ENCODE measurements at regions not wholly inside any gene's neighbourhood (a gene's known extent, or its start where the extent isn't known, plus 50 kb on each side); places are given as distances from the start of the nearest gene placed in this dataset.

GRCh38 chr1:208888376-208888775, 644.2 kb upstream of the PLXNA2 start:
- no peaks in the 10 kb centered on the region for H3K36me3 Mint-ChIP-seq (ENCODE audit: insufficient read depth)
- DNase-seq (no peak), ATAC-seq (no peak)
- H3K4me3 Mint-ChIP-seq = no peak overlapping the region
- no peaks in the 10 kb centered on the region for H3K27me3 Mint-ChIP-seq (ENCODE audit: low read depth)
- no peaks in the 10 kb centered on the region for H3K4me1 Mint-ChIP-seq (ENCODE audit: low read depth)
- H3K9me3 Mint-ChIP-seq = no peaks in the 10 kb centered on the region

- Mint-ChIP-seq H3K36me3 (ENCODE audit: insufficient read depth) (no peaks in the 10 kb centered on the region), H3K27me3 (ENCODE audit: low read depth) (no peaks in the 10 kb centered on the region), H3K9me3 (peaks cover 9% of the 10 kb centered on the region), H3K4me1 (ENCODE audit: low read depth) (no peaks in the 10 kb centered on the region), H3K4me3 (no peak overlapping the region)
- DNase-seq = no peak
- ATAC-seq = no peak
Measured at GRCh38 chr1:208892147-208892546, 648.0 kb upstream of the PLXNA2 start.

GRCh38 chr1:208893251-208893650, 649.1 kb upstream of the PLXNA2 start:
- no peaks in the 10 kb centered on the region for H3K4me1 Mint-ChIP-seq (ENCODE audit: low read depth)
- H3K36me3 Mint-ChIP-seq (ENCODE audit: insufficient read depth) = no peaks in the 10 kb centered on the region
- DNase-seq (no peak), ATAC-seq (no peak)
- peaks cover 9% of the 10 kb centered on the region for H3K9me3 Mint-ChIP-seq
- no peak overlapping the region for H3K4me3 Mint-ChIP-seq
- H3K27me3 Mint-ChIP-seq (ENCODE audit: low read depth) = no peaks in the 10 kb centered on the region

GRCh38 chr1:208895181-208895580, 651.0 kb upstream of the PLXNA2 start:
- Mint-ChIP-seq H3K27me3 (ENCODE audit: low read depth) (peaks cover 2% of the 10 kb centered on the region), H3K4me1 (ENCODE audit: low read depth) (no peaks in the 10 kb centered on the region), H3K36me3 (ENCODE audit: insufficient read depth) (no peaks in the 10 kb centered on the region), H3K4me3 (no peak overlapping the region), H3K9me3 (peaks cover 9% of the 10 kb centered on the region)
- DNase-seq (no peak), ATAC-seq (no peak)

GRCh38 chr1:208895820-208896219, 651.6 kb upstream of the PLXNA2 start:
- no peaks in the 10 kb centered on the region for H3K36me3 Mint-ChIP-seq (ENCODE audit: insufficient read depth)
- no peaks in the 10 kb centered on the region for H3K4me1 Mint-ChIP-seq (ENCODE audit: low read depth)
- H3K9me3 Mint-ChIP-seq = peaks cover 9% of the 10 kb centered on the region
- peaks cover 2% of the 10 kb centered on the region for H3K27me3 Mint-ChIP-seq (ENCODE audit: low read depth)
- DNase-seq = no peak
- no peak overlapping the region for H3K4me3 Mint-ChIP-seq
- ATAC-seq = no peak

- Mint-ChIP-seq H3K27me3 (ENCODE audit: low read depth) (peaks cover 2% of the 10 kb centered on the region), H3K36me3 (ENCODE audit: insufficient read depth) (no peaks in the 10 kb centered on the region), H3K9me3 (peaks cover 9% of the 10 kb centered on the region), H3K4me1 (ENCODE audit: low read depth) (no peaks in the 10 kb centered on the region), H3K4me3 (no peak overlapping the region)
- DNase-seq = no peak
- no peak for ATAC-seq
Measured at GRCh38 chr1:208896768-208897167, 652.6 kb upstream of the PLXNA2 start.

GRCh38 chr1:208899438-208899837, 655.3 kb upstream of the PLXNA2 start:
- peaks cover 2% of the 10 kb centered on the region for H3K27me3 Mint-ChIP-seq (ENCODE audit: low read depth)
- ATAC-seq (no peak), DNase-seq (no peak)
- no peaks in the 10 kb centered on the region for H3K36me3 Mint-ChIP-seq (ENCODE audit: insufficient read depth)
- peaks cover 9% of the 10 kb centered on the region for H3K9me3 Mint-ChIP-seq
- H3K4me3 Mint-ChIP-seq = no peak overlapping the region
- H3K4me1 Mint-ChIP-seq (ENCODE audit: low read depth) = no peaks in the 10 kb centered on the region

GRCh38 chr1:208903251-208903905, 659.2 kb upstream of the PLXNA2 start:
- ATAC-seq = no peak
- Mint-ChIP-seq H3K4me3 (no peak overlapping the region), H3K4me1 (ENCODE audit: low read depth) (no peaks in the 10 kb centered on the region), H3K36me3 (ENCODE audit: insufficient read depth) (no peaks in the 10 kb centered on the region), H3K9me3 (no peaks in the 10 kb centered on the region), H3K27me3 (ENCODE audit: low read depth) (peaks cover 2% of the 10 kb centered on the region)
- no peak for DNase-seq

GRCh38 chr1:208907790-208908189, 663.6 kb upstream of the PLXNA2 start:
- no peaks in the 10 kb centered on the region for H3K27me3 Mint-ChIP-seq (ENCODE audit: low read depth)
- no peaks in the 10 kb centered on the region for H3K36me3 Mint-ChIP-seq (ENCODE audit: insufficient read depth)
- no peaks in the 10 kb centered on the region for H3K4me1 Mint-ChIP-seq (ENCODE audit: low read depth)
- no peak for DNase-seq
- ATAC-seq = no peak
- no peak overlapping the region for H3K4me3 Mint-ChIP-seq
- H3K9me3 Mint-ChIP-seq = peaks cover 1% of the 10 kb centered on the region

GRCh38 chr1:208909011-208909984, 665.1 kb upstream of the PLXNA2 start:
- H3K36me3 Mint-ChIP-seq (ENCODE audit: insufficient read depth) = no peaks in the 10 kb centered on the region
- peaks cover 2% of the 10 kb centered on the region for H3K27me3 Mint-ChIP-seq (ENCODE audit: low read depth)
- no peak overlapping the region for H3K4me3 Mint-ChIP-seq
- ATAC-seq = no peak
- DNase-seq = no peak
- H3K4me1 Mint-ChIP-seq (ENCODE audit: low read depth) = no peaks in the 10 kb centered on the region
- peaks cover 6% of the 10 kb centered on the region for H3K9me3 Mint-ChIP-seq

- peaks cover 2% of the 10 kb centered on the region for H3K27me3 Mint-ChIP-seq (ENCODE audit: low read depth)
- DNase-seq = no peak
- peaks cover 6% of the 10 kb centered on the region for H3K9me3 Mint-ChIP-seq
- no peak for ATAC-seq
- no peak overlapping the region for H3K4me3 Mint-ChIP-seq
- no peaks in the 10 kb centered on the region for H3K4me1 Mint-ChIP-seq (ENCODE audit: low read depth)
- H3K36me3 Mint-ChIP-seq (ENCODE audit: insufficient read depth) = no peaks in the 10 kb centered on the region
Measured at GRCh38 chr1:208910161-208910560, 666.0 kb upstream of the PLXNA2 start.

- peaks cover 2% of the 10 kb centered on the region for H3K27me3 Mint-ChIP-seq (ENCODE audit: low read depth)
- no peak overlapping the region for H3K4me3 Mint-ChIP-seq
- H3K4me1 Mint-ChIP-seq (ENCODE audit: low read depth) = no peaks in the 10 kb centered on the region
- DNase-seq = no peak
- peaks cover 9% of the 10 kb centered on the region for H3K9me3 Mint-ChIP-seq
- H3K36me3 Mint-ChIP-seq (ENCODE audit: insufficient read depth) = no peaks in the 10 kb centered on the region
- no peak for ATAC-seq
Measured at GRCh38 chr1:208917281-208917680, 666.2 kb upstream of the CAMK1G start.

- H3K27me3 Mint-ChIP-seq (ENCODE audit: low read depth) = peaks cover 2% of the 10 kb centered on the region
- ATAC-seq (no peak), DNase-seq (no peak)
- no peak overlapping the region for H3K4me3 Mint-ChIP-seq
- H3K9me3 Mint-ChIP-seq = peaks cover 9% of the 10 kb centered on the region
- no peaks in the 10 kb centered on the region for H3K36me3 Mint-ChIP-seq (ENCODE audit: insufficient read depth)
- H3K4me1 Mint-ChIP-seq (ENCODE audit: low read depth) = no peaks in the 10 kb centered on the region
Measured at GRCh38 chr1:208917723-208918122, 665.8 kb upstream of the CAMK1G start.

GRCh38 chr1:208918160-208918559, 665.4 kb upstream of the CAMK1G start:
- Mint-ChIP-seq H3K4me3 (no peak overlapping the region), H3K9me3 (peaks cover 4% of the 10 kb centered on the region), H3K4me1 (ENCODE audit: low read depth) (no peaks in the 10 kb centered on the region), H3K36me3 (ENCODE audit: insufficient read depth) (no peaks in the 10 kb centered on the region), H3K27me3 (ENCODE audit: low read depth) (peaks cover under 1% of the 10 kb centered on the region)
- DNase-seq (no peak), ATAC-seq (no peak)

GRCh38 chr1:208919371-208919770, 664.1 kb upstream of the CAMK1G start:
- Mint-ChIP-seq H3K4me1 (ENCODE audit: low read depth) (no peaks in the 10 kb centered on the region), H3K36me3 (ENCODE audit: insufficient read depth) (no peaks in the 10 kb centered on the region), H3K9me3 (peaks cover 3% of the 10 kb centered on the region), H3K4me3 (no peak overlapping the region), H3K27me3 (ENCODE audit: low read depth) (no peaks in the 10 kb centered on the region)
- no peak for ATAC-seq
- no peak for DNase-seq

Measured in activated T-cell treated with anti-CD3 and anti-CD28 coated beads, Interleukin-2, amount 50 U/mL, for 4 hours (primary cell).